Gastrocnemius medialis (tissue), 4 donors: ENCODE measurements at regions not wholly inside any gene's neighbourhood (a gene's known extent, or its start where the extent isn't known, plus 50 kb on each side); places are given as distances from the start of the nearest gene placed in this dataset.

Experiments used
- ATAC-seq, 2 donors: fragments of 150-250 bp; one replicate each; pipeline ENCODE4 v1.9.1; 2016
- DNase-seq, 2 donors: peaks; one replicate each; pipeline ENCODE4 v3.0.0-alpha.2; 2019
- H3K27ac ChIP-seq, 4 donors: fragments of 200-600 bp; sonication (generic); 1 replicate in 1 of 4; 2 replicates in 3 of 4; pipeline ENCODE4 v1.5.1; 2016 to 2018; ENCODE audit warnings: mild to moderate bottlenecking in 2 of 4, moderate library complexity in 1 of 4
- H3K27me3 ChIP-seq, 3 donors: fragments of 200-600 bp; sonication (generic) in 2 of 3; 1 replicate in 1 of 3; 2 replicates in 2 of 3; pipeline versions ENCODE4 v1.5.1 to v1.6.0; 2016 to 2019; ENCODE audit warnings: mild to moderate bottlenecking in 1 of 3, moderate library complexity in 1 of 3
- H3K36me3 ChIP-seq, 2 donors: fragments of 200-600 bp; sonication (generic) in 1 of 2; one replicate each; pipeline ENCODE4 v1.5.1; 2017 to 2018
- H3K4me1 ChIP-seq, 2 donors: fragments of 200-600 bp; sonication (generic) in 1 of 2; one replicate each; pipeline ENCODE4 v1.5.1; 2016 to 2017; ENCODE audit warnings: mild to moderate bottlenecking in 2 of 2
- H3K4me3 ChIP-seq, 4 donors: fragments of 200-600 bp; sonication (generic) in 3 of 4; 1 replicate in 1 of 4; 2 replicates in 3 of 4; pipeline ENCODE4 v1.5.1; 2016 to 2019; ENCODE audit warnings: mild to moderate bottlenecking in 2 of 4
- H3K9me3 ChIP-seq, 3 donors: fragments of 200-600 bp; sonication (generic) in 2 of 3; 1 replicate in 1 of 3; 2 replicates in 2 of 3; pipeline ENCODE4 v1.5.1; 2016 to 2019
- CTCF ChIP-seq, 5 experiments: fragments of 450-650 bp in 3 of 5; fragments of 200-600 bp in 2 of 5; sonication (generic) in 2 of 5; IDR thresholded peaks in 4 of 5; conservative IDR thresholded peaks in 1 of 5; 1 replicate in 4 of 5; 2 replicates in 1 of 5; pipeline ENCODE4 v1.5.1; 2016 to 2019; ENCODE audit warnings: antibody characterized with exemption in 5 of 5, mild to moderate bottlenecking in 3 of 5, moderate library complexity in 3 of 5
- POLR2A ChIP-seq, 2 donors: fragments of 450-650 bp; IDR thresholded peaks; one replicate each; pipeline ENCODE4 v1.6.1; 2017; ENCODE audit warnings: antibody characterized with exemption in 2 of 2, mild to moderate bottlenecking in 2 of 2, moderate library complexity in 2 of 2
- in situ Hi-C, 4 donors: fragments of 200-750 bp; cut with MboI; loops; one replicate each; pipeline versions ENCODE4 v1.15.0 to v1.8.0; 2017; ENCODE audit warnings: low sequenced_read_pairs in 4 of 4
- intact Hi-C: fragments of 100-400 bp; cut with DNase I; formaldehyde crosslinking; loops from one replicate; pipeline ENCODE4 v1.15.1; 2023; ENCODE audit warnings: low total_unique reads

GRCh38 chr5:148905541-148905940 is 79.1 kb downstream of the ADRB2 start:
- DNase-seq (no peak), ATAC-seq (no peak)
- intact Hi-C loops (loop anchor here (10.0 kb wide), 1 partner anchor 209 kb away; no protein-coding TSS in a partner anchor), in situ Hi-C loops (no loop called here)
- Histone ChIP-seq H3K4me1 (peaks cover 15 to 53% of the 10 kb centered on the region in 2 donors), H3K4me3 (no peak overlapping the region), H3K9me3 (no peaks in the 10 kb centered on the region), H3K27ac (peak overlapping the region; percentile 59 to 82 (median 71)), H3K36me3 (no peaks in the 10 kb centered on the region), H3K27me3 (no peaks in the 10 kb centered on the region)
- no peak for TF ChIP-seq CTCF (IDR thresholded peaks at IDR 0.05 in 4 of 5, conservative IDR thresholded peaks at IDR 0.05 in 1 of 5)
- TF ChIP-seq POLR2A (IDR thresholded peaks at IDR 0.05), result no peak

GRCh38 chr5:148906968-148907367 is 80.6 kb downstream of the ADRB2 start:
- no peak overlapping the region for H3K4me3 ChIP-seq
- ATAC-seq (no peak), DNase-seq (no peak)
- intact Hi-C loops (loop anchor here (10.0 kb wide), 1 partner anchor 208 kb away; no protein-coding TSS in a partner anchor), in situ Hi-C loops (no loop called here)
- no peaks in the 10 kb centered on the region for H3K27me3 ChIP-seq
- H3K27ac ChIP-seq, result no peak overlapping the region
- no peaks in the 10 kb centered on the region for H3K9me3 ChIP-seq
- H3K36me3 ChIP-seq, result no peaks in the 10 kb centered on the region
- TF ChIP-seq POLR2A (IDR thresholded peaks at IDR 0.05) (no peak), CTCF (IDR thresholded peaks at IDR 0.05 in 4 of 5, conservative IDR thresholded peaks at IDR 0.05 in 1 of 5) (no peak)
- H3K4me1 ChIP-seq, result peaks cover 15 to 44% of the 10 kb centered on the region in 2 donors

GRCh38 chr5:148909040-148909439 is 82.6 kb downstream of the ADRB2 start:
- peaks cover 13 to 25% of the 10 kb centered on the region in 2 donors for H3K4me1 ChIP-seq
- H3K4me3 ChIP-seq, result no peak overlapping the region
- in situ Hi-C loops, result no loop called here
- no peak for DNase-seq
- ATAC-seq, result no peak
- H3K27ac ChIP-seq, result no peak overlapping the region
- intact Hi-C loops, result loop anchor here (10.0 kb wide), 1 partner anchor 206 kb away; no protein-coding TSS in a partner anchor
- no peaks in the 10 kb centered on the region for H3K36me3 ChIP-seq
- H3K9me3 ChIP-seq, result no peaks in the 10 kb centered on the region
- no peaks in the 10 kb centered on the region for H3K27me3 ChIP-seq
- TF ChIP-seq POLR2A (IDR thresholded peaks at IDR 0.05), result no peak
- TF ChIP-seq CTCF (IDR thresholded peaks at IDR 0.05 in 4 of 5, conservative IDR thresholded peaks at IDR 0.05 in 1 of 5), result no peak

GRCh38 chr5:148909766-148910165 is 83.4 kb downstream of the ADRB2 start:
- in situ Hi-C loops, result no loop called here
- Histone ChIP-seq H3K27ac (no peak overlapping the region), H3K4me3 (no peak overlapping the region), H3K9me3 (no peaks in the 10 kb centered on the region), H3K36me3 (no peaks in the 10 kb centered on the region), H3K4me1 (peaks cover 8 to 18% of the 10 kb centered on the region in 2 donors), H3K27me3 (no peaks in the 10 kb centered on the region)
- ATAC-seq, result no peak
- no peak for DNase-seq
- TF ChIP-seq CTCF (IDR thresholded peaks at IDR 0.05 in 4 of 5, conservative IDR thresholded peaks at IDR 0.05 in 1 of 5), result no peak
- TF ChIP-seq POLR2A (IDR thresholded peaks at IDR 0.05), result no peak
- intact Hi-C loops, result loop anchor here (10.0 kb wide), 1 partner anchor 205 kb away; no protein-coding TSS in a partner anchor

- in situ Hi-C loops, result no loop called here
- ATAC-seq (no peak), DNase-seq (no peak)
- intact Hi-C loops, result no loop called here
- no peak overlapping the region for H3K4me3 ChIP-seq
- peaks cover 8 to 18% of the 10 kb centered on the region in 2 donors for H3K4me1 ChIP-seq
- TF ChIP-seq POLR2A (IDR thresholded peaks at IDR 0.05) (no peak), CTCF (IDR thresholded peaks at IDR 0.05 in 4 of 5, conservative IDR thresholded peaks at IDR 0.05 in 1 of 5) (no peak)
- H3K27ac ChIP-seq, result no peak overlapping the region
- H3K27me3 ChIP-seq, result no peaks in the 10 kb centered on the region
- no peaks in the 10 kb centered on the region for H3K36me3 ChIP-seq
- no peaks in the 10 kb centered on the region for H3K9me3 ChIP-seq
Observed at GRCh38 chr5:148910216-148910615, 83.8 kb downstream of the ADRB2 start.
